ENCODE measurements at regions not wholly inside any gene's neighbourhood (a gene's known extent, or its start where the extent isn't known, plus 50 kb on each side); places are given as distances from the start of the nearest gene placed in this dataset.

GRCh38 chr13:31878052-31878451 lies 138.7 kb downstream of the RXFP2 start:
- no peaks in the 10 kb centered on the region for H3K9me3 Mint-ChIP-seq
- H3K27me3 Mint-ChIP-seq (ENCODE audit: low read depth, poor library complexity), result peaks cover 3% of the 10 kb centered on the region
- H3K4me1 Mint-ChIP-seq, result peaks cover 6% of the 10 kb centered on the region
- H3K4me3 Mint-ChIP-seq, result no peak overlapping the region
- no peak for DNase-seq
- H3K27ac Mint-ChIP-seq, result no peak overlapping the region
- no peak for TF ChIP-seq CTCF (IDR thresholded peaks at IDR 0.05)
- H3K36me3 Mint-ChIP-seq (ENCODE audit: low read depth), result no peaks in the 10 kb centered on the region

- Mint-ChIP-seq H3K9me3 (no peaks in the 10 kb centered on the region), H3K4me1 (peaks cover 6% of the 10 kb centered on the region), H3K27ac (no peak overlapping the region), H3K36me3 (ENCODE audit: low read depth) (no peaks in the 10 kb centered on the region), H3K27me3 (ENCODE audit: low read depth, poor library complexity) (peaks cover 3% of the 10 kb centered on the region), H3K4me3 (no peak overlapping the region)
- no peak for TF ChIP-seq CTCF (IDR thresholded peaks at IDR 0.05)
- DNase-seq, result no peak
These were observed 139.2 kb downstream of the RXFP2 start for GRCh38 chr13:31878495-31878894.

DNA sequence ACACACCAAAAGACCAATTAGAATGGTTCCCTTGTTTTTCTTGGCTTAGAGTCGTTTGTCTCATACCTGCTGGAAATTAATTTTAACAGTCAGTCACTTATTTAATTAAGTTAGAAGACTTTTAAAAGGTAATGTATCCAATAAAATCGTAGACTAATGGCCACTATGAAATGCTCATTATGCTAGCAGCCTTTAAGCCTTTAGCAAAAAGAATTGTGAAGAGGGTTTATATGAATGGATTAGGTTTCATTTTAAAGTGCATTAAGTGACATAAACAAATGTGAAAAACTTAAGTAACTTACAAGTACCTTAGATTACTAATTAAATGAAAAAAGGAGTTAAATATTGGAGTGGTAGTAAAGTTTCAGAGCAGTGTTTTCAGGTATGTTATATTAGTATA lies 139.6 kb downstream of the RXFP2 start:
- TF ChIP-seq CTCF (IDR thresholded peaks at IDR 0.05), result no peak
- Mint-ChIP-seq H3K4me1 (peaks cover 6% of the 10 kb centered on the region), H3K36me3 (ENCODE audit: low read depth) (no peaks in the 10 kb centered on the region), H3K27me3 (ENCODE audit: low read depth, poor library complexity) (peaks cover 3% of the 10 kb centered on the region), H3K27ac (no peak overlapping the region), H3K9me3 (no peaks in the 10 kb centered on the region), H3K4me3 (no peak overlapping the region)
- DNase-seq, result no peak

- Mint-ChIP-seq H3K4me3 (no peak overlapping the region), H3K9me3 (no peaks in the 10 kb centered on the region), H3K27me3 (ENCODE audit: low read depth, poor library complexity) (peaks cover 4% of the 10 kb centered on the region), H3K27ac (no peak overlapping the region), H3K4me1 (peaks cover 15% of the 10 kb centered on the region), H3K36me3 (ENCODE audit: low read depth) (no peaks in the 10 kb centered on the region)
- no peak for TF ChIP-seq CTCF (IDR thresholded peaks at IDR 0.05)
- no peak for DNase-seq
These were observed 141.6 kb downstream of the RXFP2 start for GRCh38 chr13:31880851-31881494.

- H3K27ac Mint-ChIP-seq, result no peak overlapping the region
- TF ChIP-seq CTCF (IDR thresholded peaks at IDR 0.05), result no peak
These were observed 142.2 kb downstream of the RXFP2 start for GRCh38 chr13:31881495-31881882.

DNA sequence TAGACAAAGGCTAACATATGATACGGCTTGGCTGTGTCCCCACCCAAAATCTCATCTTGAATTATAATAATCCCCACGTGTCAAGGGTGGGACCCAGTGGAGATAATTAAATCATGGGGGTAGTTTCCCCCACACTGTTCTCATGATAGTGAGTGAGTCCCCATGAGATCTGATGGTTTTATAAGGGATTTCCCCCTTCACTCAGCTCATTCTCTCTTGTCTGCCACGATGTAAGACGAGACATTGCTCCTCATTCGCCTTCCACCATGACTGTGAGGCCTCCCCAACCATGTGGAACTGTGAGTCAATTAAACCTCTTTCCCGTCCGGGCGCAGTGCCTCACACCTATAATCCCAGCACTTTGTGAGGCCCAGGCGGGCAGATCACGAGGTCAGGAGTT lies 143.5 kb downstream of the RXFP2 start:
- no peaks in the 10 kb centered on the region for H3K9me3 Mint-ChIP-seq
- H3K36me3 Mint-ChIP-seq (ENCODE audit: low read depth), result no peaks in the 10 kb centered on the region
- H3K4me3 Mint-ChIP-seq, result no peak overlapping the region
- no peak for TF ChIP-seq CTCF (IDR thresholded peaks at IDR 0.05)
- H3K27ac Mint-ChIP-seq, result no peak overlapping the region
- peaks cover 27% of the 10 kb centered on the region for H3K4me1 Mint-ChIP-seq
- peaks cover 3% of the 10 kb centered on the region for H3K27me3 Mint-ChIP-seq (ENCODE audit: low read depth, poor library complexity)
- DNase-seq, result no peak

More at GRCh38 chr13:31881495-31881882, 142.2 kb downstream of the RXFP2 start:
- H3K9me3 Mint-ChIP-seq, result no peaks in the 10 kb centered on the region
- H3K36me3 Mint-ChIP-seq (ENCODE audit: low read depth), result no peaks in the 10 kb centered on the region
- H3K27me3 Mint-ChIP-seq (ENCODE audit: low read depth, poor library complexity), result peaks cover 3% of the 10 kb centered on the region
- H3K4me3 Mint-ChIP-seq, result no peak overlapping the region
- no peak for DNase-seq
- H3K4me1 Mint-ChIP-seq, result peaks cover 20% of the 10 kb centered on the region

All from nephron progenitor cell (in vitro differentiated cells).